Lower lobe of right lung (tissue), 2 donors: ENCODE measurements at regions not wholly inside any gene's neighbourhood (a gene's known extent, or its start where the extent isn't known, plus 50 kb on each side); places are given as distances from the start of the nearest gene placed in this dataset.

Experiments used
- ATAC-seq, 2 donors: fragments of 200-7000 bp; cut with Tn5 transposase; one replicate each; pipeline ENCODE4 v1.9.1; 2020 to 2022; ENCODE audit warnings: mild to moderate bottlenecking in 2 of 2, moderate library complexity in 2 of 2
- DNase-seq: peaks from one replicate; pipeline ENCODE4 v3.0.0-alpha.2; 2020
- H3K27ac ChIP-seq: fragments of 200-600 bp; one replicate; pipeline ENCODE4 v1.8.0; 2022
- H3K27me3 ChIP-seq: fragments of 200-600 bp; one replicate; pipeline ENCODE4 v1.8.0; 2022; ENCODE audit warnings: low read depth
- H3K36me3 ChIP-seq: fragments of 200-600 bp; one replicate; pipeline ENCODE4 v1.8.0; 2022; ENCODE audit warnings: mild to moderate bottlenecking
- H3K4me1 ChIP-seq: fragments of 200-600 bp; one replicate; pipeline ENCODE4 v1.8.0; 2022
- H3K4me3 ChIP-seq: fragments of 200-600 bp; one replicate; pipeline ENCODE4 v1.8.0; 2022; ENCODE audit warnings: mild to moderate bottlenecking
- H3K9me3 ChIP-seq: fragments of 200-600 bp; one replicate; pipeline ENCODE4 v1.8.0; 2022
- intact Hi-C: fragments of 100-400 bp; cut with DNase I; formaldehyde crosslinking; loops from one replicate; pipeline ENCODE4 v1.11.0; 2022
- TF ChIP-seq, protein P1 (sequence below): fragments of 200-600 bp; IDR thresholded peaks from one replicate; pipeline ENCODE4 v1.8.0; 2022; ENCODE audit warnings: antibody characterized with exemption, mild to moderate bottlenecking
- donor health status: DM: no; HTN: yes; CAD: no; lungs with severe emphysema.

DNA sequence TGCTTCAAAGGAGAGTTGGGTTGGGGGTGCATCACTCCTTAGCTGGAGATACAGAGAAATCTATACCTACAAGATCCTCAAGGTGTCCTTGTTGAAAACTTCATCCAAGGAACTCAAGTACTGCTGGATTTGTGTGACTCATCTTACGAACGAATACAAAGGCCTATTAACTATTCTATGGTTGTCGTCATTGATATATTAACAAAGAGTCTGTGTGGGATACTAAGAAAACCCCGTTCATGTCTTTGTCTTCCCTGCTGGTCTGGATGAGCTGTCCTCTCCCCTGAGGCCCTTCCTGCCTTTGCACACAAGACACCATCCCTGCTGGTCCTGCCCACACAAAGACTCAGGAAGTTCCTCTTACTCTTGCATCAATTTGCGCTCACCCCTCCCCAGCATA, 54.9 kb upstream of the IRF2 start:
- Histone ChIP-seq H3K27ac (no peak overlapping the region), H3K36me3 (no peaks in the 10 kb centered on the region), H3K4me3 (no peak overlapping the region), H3K9me3 (no peaks in the 10 kb centered on the region), H3K4me1 (peaks cover 8% of the 10 kb centered on the region), H3K27me3 (no peaks in the 10 kb centered on the region)
- TF ChIP-seq, protein P1, sequence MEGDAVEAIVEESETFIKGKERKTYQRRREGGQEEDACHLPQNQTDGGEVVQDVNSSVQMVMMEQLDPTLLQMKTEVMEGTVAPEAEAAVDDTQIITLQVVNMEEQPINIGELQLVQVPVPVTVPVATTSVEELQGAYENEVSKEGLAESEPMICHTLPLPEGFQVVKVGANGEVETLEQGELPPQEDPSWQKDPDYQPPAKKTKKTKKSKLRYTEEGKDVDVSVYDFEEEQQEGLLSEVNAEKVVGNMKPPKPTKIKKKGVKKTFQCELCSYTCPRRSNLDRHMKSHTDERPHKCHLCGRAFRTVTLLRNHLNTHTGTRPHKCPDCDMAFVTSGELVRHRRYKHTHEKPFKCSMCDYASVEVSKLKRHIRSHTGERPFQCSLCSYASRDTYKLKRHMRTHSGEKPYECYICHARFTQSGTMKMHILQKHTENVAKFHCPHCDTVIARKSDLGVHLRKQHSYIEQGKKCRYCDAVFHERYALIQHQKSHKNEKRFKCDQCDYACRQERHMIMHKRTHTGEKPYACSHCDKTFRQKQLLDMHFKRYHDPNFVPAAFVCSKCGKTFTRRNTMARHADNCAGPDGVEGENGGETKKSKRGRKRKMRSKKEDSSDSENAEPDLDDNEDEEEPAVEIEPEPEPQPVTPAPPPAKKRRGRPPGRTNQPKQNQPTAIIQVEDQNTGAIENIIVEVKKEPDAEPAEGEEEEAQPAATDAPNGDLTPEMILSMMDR = no peak
- no peak for DNase-seq
- ATAC-seq = no peak
- intact Hi-C loops = no loop called here

GRCh38 chr4:184528713-184529112, 54.4 kb upstream of the IRF2 start:
- DNase-seq (no peak), ATAC-seq (no peak)
- H3K27ac ChIP-seq = no peak overlapping the region
- intact Hi-C loops = no loop called here
- no peaks in the 10 kb centered on the region for H3K27me3 ChIP-seq
- H3K36me3 ChIP-seq = no peaks in the 10 kb centered on the region
- TF ChIP-seq, protein P1 = no peak
- H3K9me3 ChIP-seq = no peaks in the 10 kb centered on the region
- no peak overlapping the region for H3K4me3 ChIP-seq
- H3K4me1 ChIP-seq = peaks cover 2% of the 10 kb centered on the region

DNA sequence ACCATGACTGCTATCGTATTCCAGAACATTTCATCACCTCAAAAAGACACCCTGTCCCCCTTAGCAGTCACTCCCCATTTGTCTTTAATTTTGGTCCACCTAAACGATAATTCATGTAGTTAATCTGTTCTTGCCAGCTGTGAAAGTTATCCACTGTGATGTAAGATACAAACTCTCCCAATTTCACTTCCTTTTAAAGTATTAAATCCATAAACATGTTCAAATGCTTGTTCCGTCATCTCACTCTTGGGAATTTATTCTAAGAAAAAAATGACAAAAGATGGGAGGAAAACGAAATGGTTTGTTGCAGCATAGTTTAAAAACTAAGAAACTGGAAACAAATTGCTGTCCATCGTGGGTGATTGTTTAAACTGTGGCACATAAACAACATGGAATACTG, 53.7 kb upstream of the IRF2 start:
- Histone ChIP-seq H3K4me1 (no peaks in the 10 kb centered on the region), H3K9me3 (no peaks in the 10 kb centered on the region), H3K36me3 (no peaks in the 10 kb centered on the region), H3K27ac (no peak overlapping the region), H3K4me3 (no peak overlapping the region), H3K27me3 (no peaks in the 10 kb centered on the region)
- intact Hi-C loops = no loop called here
- no peak for ATAC-seq
- TF ChIP-seq, protein P1 = no peak
- no peak for DNase-seq

GRCh38 chr4:184526228-184526627, 51.9 kb upstream of the IRF2 start:
- Histone ChIP-seq H3K27ac (no peak overlapping the region), H3K9me3 (no peaks in the 10 kb centered on the region), H3K4me1 (no peaks in the 10 kb centered on the region), H3K4me3 (no peak overlapping the region), H3K36me3 (no peaks in the 10 kb centered on the region), H3K27me3 (no peaks in the 10 kb centered on the region)
- DNase-seq = no peak
- no peak for ATAC-seq
- intact Hi-C loops = no loop called here
- TF ChIP-seq, protein P1 = no peak
